ENCODE measurements at regions not wholly inside any gene's neighbourhood (a gene's known extent, or its start where the extent isn't known, plus 50 kb on each side); places are given as distances from the start of the nearest gene placed in this dataset.
A peak's percentile ranks its signal among the peaks of the same experiment; 100 is the strongest.

GRCh38 chr3:18758047-18758704, 333.0 kb upstream of the SATB1 start:
- no peak overlapping the region for H3K4me3 ChIP-seq (ENCODE audit: low read length)
- peak; percentile 80 for TF ChIP-seq CTCF (IDR thresholded peaks at IDR 0.05; ENCODE audit: insufficient read depth, low read depth, low read length, missing control alignments)
- DNase-seq (ENCODE audit: low read depth): peak; percentile 93

GRCh38 chr3:18757476-18757875, 332.3 kb upstream of the SATB1 start:
- no peak overlapping the region for H3K4me3 ChIP-seq (ENCODE audit: low read length)
- no peak for DNase-seq (ENCODE audit: low read depth)
- no peak for TF ChIP-seq CTCF (IDR thresholded peaks at IDR 0.05; ENCODE audit: insufficient read depth, low read depth, low read length, missing control alignments)

GRCh38 chr3:18752273-18752934, 327.3 kb upstream of the SATB1 start:
- H3K4me3 ChIP-seq (ENCODE audit: low read length): no peak overlapping the region
- no peak for TF ChIP-seq CTCF (IDR thresholded peaks at IDR 0.05; ENCODE audit: insufficient read depth, low read depth, low read length, missing control alignments)
- DNase-seq (ENCODE audit: low read depth): no peak

- no peak for TF ChIP-seq CTCF (IDR thresholded peaks at IDR 0.05; ENCODE audit: insufficient read depth, low read depth, low read length, missing control alignments)
- H3K4me3 ChIP-seq (ENCODE audit: low read length): no peak overlapping the region
- no peak for DNase-seq (ENCODE audit: low read depth)
Observed at GRCh38 chr3:18751514-18751913, 326.4 kb upstream of the SATB1 start.

- no peak overlapping the region for H3K4me3 ChIP-seq (ENCODE audit: low read length)
- TF ChIP-seq CTCF (IDR thresholded peaks at IDR 0.05; ENCODE audit: insufficient read depth, low read depth, low read length, missing control alignments): no peak
- no peak for DNase-seq (ENCODE audit: low read depth)
Observed at GRCh38 chr3:18747383-18747782, 322.2 kb upstream of the SATB1 start.

- H3K4me3 ChIP-seq (ENCODE audit: low read length): no peak overlapping the region
- DNase-seq (ENCODE audit: low read depth): no peak
- no peak for TF ChIP-seq CTCF (IDR thresholded peaks at IDR 0.05; ENCODE audit: insufficient read depth, low read depth, low read length, missing control alignments)
Observed at GRCh38 chr3:18745472-18745871, 320.3 kb upstream of the SATB1 start.

- no peak overlapping the region for H3K4me3 ChIP-seq (ENCODE audit: low read length)
- no peak for TF ChIP-seq CTCF (IDR thresholded peaks at IDR 0.05; ENCODE audit: insufficient read depth, low read depth, low read length, missing control alignments)
- DNase-seq (ENCODE audit: low read depth): no peak
Observed at GRCh38 chr3:18744472-18744871, 319.3 kb upstream of the SATB1 start.

Measured in epithelial cell of esophagus (primary cell).